ENCODE measurements at regions not wholly inside any gene's neighbourhood (a gene's known extent, or its start where the extent isn't known, plus 50 kb on each side); places are given as distances from the start of the nearest gene placed in this dataset.

- CTCF ChIA-PET, result no interaction called here
- POLR2A ChIA-PET, result no interaction called here
- Histone ChIP-seq H3K4me1 (ENCODE audit: control insufficient read depth, insufficient read depth, low read length) (no peaks in the 10 kb centered on the region), H3K4me2 (ENCODE audit: control insufficient read depth, insufficient read depth) (no peak overlapping the region), H3K4me3 (no peak overlapping the region), H4K20me1 (ENCODE audit: control insufficient read depth, insufficient read depth) (no peaks in the 10 kb centered on the region), H2AFZ (ENCODE audit: control insufficient read depth, low read depth, low read length) (no peak overlapping the region), H3K9ac (ENCODE audit: control insufficient read depth, insufficient read depth, low read length) (no peak overlapping the region), H3K36me3 (ENCODE audit: control insufficient read depth in 2 of 2, insufficient read depth in 2 of 2, low read length in 1 of 2) (no peaks in the 10 kb centered on the region), H3K9me3 (replicated peaks; ENCODE audit: control insufficient read depth, insufficient read depth, low read length) (no peaks in the 10 kb centered on the region), H3K27ac (ENCODE audit: control insufficient read depth, insufficient read depth) (no peak overlapping the region), H3K27me3 (replicated peaks in 1 of 2; ENCODE audit: control insufficient read depth in 2 of 2, insufficient read depth in 2 of 2, low read length in 1 of 2) (no peaks in the 10 kb centered on the region), H3K79me2 (ENCODE audit: control insufficient read depth, insufficient read depth, low read length) (no peaks in the 10 kb centered on the region)
- in situ Hi-C loops (cut with MboI), result no loop called here
- WGBS (ENCODE audit: insufficient coverage, insufficient replicate concordance, low lambda C conversion rate, missing lambda C conversion rate), result 44% methylated on average over 14 of the region's 14 CpGs
- SMC1A ChIA-PET (ENCODE audit: uncharacterized antibody, unreplicated experiment), result no interaction called here
- intact Hi-C loops (cut with micrococcal nuclease; ENCODE audit: unreplicated experiment), result no loop called here
- DNase-seq (ENCODE audit: low read depth, low spot score) (no peak), FAIRE-seq (no peak), ATAC-seq (no peak)
- TF ChIP-seq E2F4 (IDR thresholded peaks at IDR 0.05; ENCODE audit: low read depth, low read length) (no peak), GATAD2B (conservative IDR thresholded peaks at IDR 0.05; ENCODE audit: low read depth) (no peak)
- no TSS peak for BruUV-seq (replicated peaks)
- RAD21 ChIA-PET (ENCODE audit: unreplicated experiment), result no interaction called here
Measured at GRCh38 chr13:109408591-109409382, 377.6 kb downstream of the IRS2 start.

- in situ Hi-C loops (cut with MboI), result no loop called here
- Histone ChIP-seq H4K20me1 (ENCODE audit: control insufficient read depth, insufficient read depth) (no peaks in the 10 kb centered on the region), H3K36me3 (ENCODE audit: control insufficient read depth in 2 of 2, insufficient read depth in 2 of 2, low read length in 1 of 2) (no peaks in the 10 kb centered on the region), H3K79me2 (ENCODE audit: control insufficient read depth, insufficient read depth, low read length) (no peaks in the 10 kb centered on the region), H3K9me3 (replicated peaks; ENCODE audit: control insufficient read depth, insufficient read depth, low read length) (no peaks in the 10 kb centered on the region), H3K27ac (ENCODE audit: control insufficient read depth, insufficient read depth) (no peak overlapping the region), H3K4me2 (ENCODE audit: control insufficient read depth, insufficient read depth) (no peak overlapping the region), H3K9ac (ENCODE audit: control insufficient read depth, insufficient read depth, low read length) (no peak overlapping the region), H2AFZ (ENCODE audit: control insufficient read depth, low read depth, low read length) (no peak overlapping the region), H3K4me1 (ENCODE audit: control insufficient read depth, insufficient read depth, low read length) (no peaks in the 10 kb centered on the region), H3K27me3 (replicated peaks in 1 of 2; ENCODE audit: control insufficient read depth in 2 of 2, insufficient read depth in 2 of 2, low read length in 1 of 2) (no peaks in the 10 kb centered on the region), H3K4me3 (no peak overlapping the region)
- intact Hi-C loops (cut with micrococcal nuclease; ENCODE audit: unreplicated experiment), result no loop called here
- SMC1A ChIA-PET (ENCODE audit: uncharacterized antibody, unreplicated experiment), result no interaction called here
- CTCF ChIA-PET, result no interaction called here
- ATAC-seq (no peak), DNase-seq (ENCODE audit: low read depth, low spot score) (no peak), FAIRE-seq (no peak)
- RAD21 ChIA-PET (ENCODE audit: unreplicated experiment), result no interaction called here
- POLR2A ChIA-PET, result no interaction called here
- BruUV-seq (replicated peaks), result no TSS peak
- WGBS (ENCODE audit: insufficient coverage, insufficient replicate concordance, low lambda C conversion rate, missing lambda C conversion rate), result 26% methylated on average over 4 of the region's 4 CpGs
- TF ChIP-seq NKRF (conservative IDR thresholded peaks at IDR 0.05) (no peak), IRF3 (IDR thresholded peaks at IDR 0.05) (no peak), TCF7 (IDR thresholded peaks at IDR 0.05; ENCODE audit: borderline replicate concordance) (no peak), SPI1 (IDR thresholded peaks at IDR 0.05; ENCODE audit: borderline replicate concordance, insufficient read depth, low read depth, low read length) (no peak), POLR2A (IDR thresholded peaks at IDR 0.05; ENCODE audit: low read depth, low read length) (no peak), ZZZ3 (IDR thresholded peaks at IDR 0.05; ENCODE audit: control insufficient read depth, insufficient read length, low read depth) (no peak), CREB1 (IDR thresholded peaks at IDR 0.05; ENCODE audit: low read depth) (no peak), PML (IDR thresholded peaks at IDR 0.05; ENCODE audit: low read length) (no peak)
Measured at GRCh38 chr13:109406376-109406992, 379.9 kb downstream of the IRS2 start.

Data from GM12878 (cell line).